HEK293T (cell line): ENCODE measurements at regions not wholly inside any gene's neighbourhood (a gene's known extent, or its start where the extent isn't known, plus 50 kb on each side); places are given as distances from the start of the nearest gene placed in this dataset.

Experiments
- CTCF ChIA-PET: fragments of 350-600 bp; formaldehyde crosslinking; extraction: SDS; loops from one replicate; lab custom pipeline; 2021; ENCODE audit warnings: antibody characterized with exemption, inconsistent platforms; lab: Yijun Ruan, JAX
- POLR2A ChIA-PET: fragments of 350-600 bp; formaldehyde crosslinking; extraction: SDS; loops from one replicate; lab custom pipeline; 2020; ENCODE audit warnings: antibody characterized with exemption, inconsistent platforms; lab: Yijun Ruan, JAX
- DNase-seq: peaks from one replicate; pipeline ENCODE4 v3.0.0; 2012; ENCODE audit warnings: mixed read lengths; ENCODE audit errors: extremely low spot score
- ARNT ChIP-seq: fragments of 450-650 bp; IDR thresholded peaks from 2 replicates; pipeline ENCODE4 v1.6.1; 2017; ENCODE audit warnings: mild to moderate bottlenecking
- BHLHE40 ChIP-seq: fragments of 450-650 bp; IDR thresholded peaks from 2 replicates; pipeline ENCODE4 v1.6.1; 2016; ENCODE audit warnings: mild to moderate bottlenecking, moderate library complexity, borderline replicate concordance
- CTBP1 ChIP-seq: fragments of 450-650 bp; IDR thresholded peaks from 2 replicates; pipeline ENCODE4 v1.6.1; 2016; ENCODE audit warnings: borderline replicate concordance
- ELF4 ChIP-seq: fragments of 450-650 bp; IDR thresholded peaks from 2 replicates; pipeline ENCODE4 v1.6.1; 2017; ENCODE audit warnings: antibody characterized with exemption
- FOXA1 ChIP-seq: fragments of 450-650 bp; IDR thresholded peaks from 2 replicates; pipeline ENCODE4 v1.6.1; 2016; ENCODE audit warnings: mild to moderate bottlenecking
- FOXK2 ChIP-seq: fragments of 450-650 bp; IDR thresholded peaks from 2 replicates; pipeline ENCODE4 v1.6.1; 2016; ENCODE audit warnings: mild to moderate bottlenecking
- FOXM1 ChIP-seq: fragments of 450-650 bp; IDR thresholded peaks from 2 replicates; pipeline ENCODE4 v1.6.1; 2017; ENCODE audit warnings: mild to moderate bottlenecking, borderline replicate concordance
- HDGF ChIP-seq: fragments of 450-650 bp; IDR thresholded peaks from 2 replicates; pipeline ENCODE4 v1.6.1; 2017; ENCODE audit warnings: antibody characterized with exemption, borderline replicate concordance
- L3MBTL2 ChIP-seq: fragments of 450-650 bp; conservative IDR thresholded peaks from 2 replicates; pipeline ENCODE4 v1.6.1; 2016; ENCODE audit warnings: mild to moderate bottlenecking
- LEF1 ChIP-seq: fragments of 450-650 bp; IDR thresholded peaks from 2 replicates; pipeline ENCODE4 v1.6.1; 2017; ENCODE audit warnings: mild to moderate bottlenecking, borderline replicate concordance
- NFRKB ChIP-seq: fragments of 450-650 bp; IDR thresholded peaks from 2 replicates; pipeline ENCODE4 v1.6.1; 2016; ENCODE audit warnings: mild to moderate bottlenecking, moderate library complexity
- PKNOX1 ChIP-seq: fragments of 450-650 bp; IDR thresholded peaks from 2 replicates; pipeline ENCODE4 v1.6.1; 2016
- SP1 ChIP-seq: fragments of 450-650 bp; IDR thresholded peaks from 2 replicates; pipeline ENCODE4 v1.6.1; 2017
- SUZ12 ChIP-seq: fragments of 450-650 bp; IDR thresholded peaks from 2 replicates; pipeline ENCODE4 v1.6.1; 2016; ENCODE audit warnings: mild to moderate bottlenecking
- TARDBP ChIP-seq: fragments of 450-650 bp; IDR thresholded peaks from 2 replicates; pipeline ENCODE4 v1.6.1; 2016
- ZNF384 ChIP-seq: fragments of 450-650 bp; IDR thresholded peaks from 2 replicates; pipeline ENCODE4 v1.6.1; 2016

- ChIA-PET POLR2A (no interaction called here), CTCF (no interaction called here)
- no peak for DNase-seq
- TF ChIP-seq ZNF384 (no peak), BHLHE40 (no peak), ELF4 (no peak), PKNOX1 (no peak), FOXM1 (no peak), SUZ12 (no peak), HDGF (no peak), TARDBP (no peak), SP1 (no peak), FOXK2 (no peak), ARNT (no peak), L3MBTL2 (no peak), NFRKB (no peak), FOXA1 (no peak), LEF1 (no peak), CTBP1 (no peak)
These were observed 1073.3 kb downstream of the ADGRL2 start for GRCh38 chr1:82874041-82874440.

GRCh38 chr1:82870332-82870731 lies 1069.6 kb downstream of the ADGRL2 start:
- no peak for TF ChIP-seq BHLHE40
- TF ChIP-seq FOXK2: no peak
- no peak for TF ChIP-seq HDGF
- no peak for TF ChIP-seq ARNT
- no peak for TF ChIP-seq SUZ12
- no peak for TF ChIP-seq TARDBP
- TF ChIP-seq ELF4: no peak
- no peak for TF ChIP-seq SP1
- TF ChIP-seq ZNF384: no peak
- TF ChIP-seq FOXA1: no peak
- TF ChIP-seq CTBP1: no peak
- no peak for TF ChIP-seq PKNOX1
- TF ChIP-seq FOXM1: no peak
- no peak for TF ChIP-seq NFRKB
- no peak for TF ChIP-seq L3MBTL2
- POLR2A ChIA-PET: no interaction called here
- no peak for DNase-seq
- CTCF ChIA-PET: no interaction called here

- TF ChIP-seq CTBP1 (no peak), SP1 (no peak), ZNF384 (no peak), PKNOX1 (no peak), NFRKB (no peak), ARNT (no peak), HDGF (no peak), FOXA1 (no peak), ELF4 (no peak), TARDBP (no peak), L3MBTL2 (no peak), SUZ12 (no peak), FOXM1 (no peak), BHLHE40 (no peak), FOXK2 (no peak), LEF1 (no peak)
- ChIA-PET POLR2A (no interaction called here), CTCF (no interaction called here)
- no peak for DNase-seq
These were observed 1067.0 kb downstream of the ADGRL2 start for GRCh38 chr1:82867781-82868180.

- DNase-seq: no peak
- CTCF ChIA-PET: no interaction called here
- POLR2A ChIA-PET: no interaction called here
- TF ChIP-seq TARDBP (no peak), SUZ12 (no peak), NFRKB (no peak), FOXK2 (no peak), ARNT (no peak), LEF1 (no peak), FOXM1 (no peak), CTBP1 (no peak), BHLHE40 (no peak), SP1 (no peak), PKNOX1 (no peak), ZNF384 (no peak), HDGF (no peak), L3MBTL2 (no peak), FOXA1 (no peak), ELF4 (no peak)
These were observed 1061.0 kb downstream of the ADGRL2 start for GRCh38 chr1:82861749-82862148.

DNA sequence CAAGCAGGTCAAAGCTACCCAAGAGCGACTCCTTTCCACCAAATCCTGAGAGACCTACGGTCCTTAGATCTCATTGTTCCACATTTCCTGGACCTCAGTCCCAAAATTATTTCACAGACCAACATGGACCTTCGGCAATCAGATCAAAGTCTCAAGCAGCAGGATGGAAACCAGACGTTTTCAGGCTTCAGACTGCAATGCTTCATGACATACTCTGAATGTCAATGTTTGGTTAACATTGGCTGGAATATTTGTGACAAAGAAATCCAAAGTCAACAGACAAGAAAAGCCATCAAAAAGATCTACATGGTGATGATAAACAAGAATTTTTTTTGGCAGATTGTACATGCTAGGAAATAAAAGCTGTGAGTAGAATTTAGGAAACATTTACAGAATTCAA lies 1057.3 kb downstream of the ADGRL2 start:
- DNase-seq: no peak
- POLR2A ChIA-PET: no interaction called here
- no peak for TF ChIP-seq SUZ12
- TF ChIP-seq ZNF384: no peak
- TF ChIP-seq SP1: no peak
- no peak for TF ChIP-seq L3MBTL2
- TF ChIP-seq FOXA1: no peak
- no peak for TF ChIP-seq TARDBP
- TF ChIP-seq FOXK2: no peak
- no peak for TF ChIP-seq PKNOX1
- no peak for TF ChIP-seq FOXM1
- TF ChIP-seq ELF4: no peak
- TF ChIP-seq HDGF: no peak
- TF ChIP-seq NFRKB: no peak
- TF ChIP-seq CTBP1: no peak
- CTCF ChIA-PET: no interaction called here
